PC-3 (cell line): ENCODE measurements at regions not wholly inside any gene's neighbourhood (a gene's known extent, or its start where the extent isn't known, plus 50 kb on each side); places are given as distances from the start of the nearest gene placed in this dataset.

Experiments used
- EZH2 ChIP-seq: fragments of 300-600 bp; sonication (generic); IDR thresholded peaks from one replicate; pipeline ENCODE4 v1.6.1; 2017; ENCODE audit warnings: antibody characterized with exemption, mild to moderate bottlenecking, low read length; ENCODE audit not compliant: unreplicated experiment
- TF ChIP-seq, protein P1 (sequence below): fragments of 300-600 bp; sonication (generic); conservative IDR thresholded peaks from 2 replicates; pipeline ENCODE4 v1.5.1; 2017; ENCODE audit warnings: antibody characterized with exemption, low read depth, mild to moderate bottlenecking, low read length

DNA sequence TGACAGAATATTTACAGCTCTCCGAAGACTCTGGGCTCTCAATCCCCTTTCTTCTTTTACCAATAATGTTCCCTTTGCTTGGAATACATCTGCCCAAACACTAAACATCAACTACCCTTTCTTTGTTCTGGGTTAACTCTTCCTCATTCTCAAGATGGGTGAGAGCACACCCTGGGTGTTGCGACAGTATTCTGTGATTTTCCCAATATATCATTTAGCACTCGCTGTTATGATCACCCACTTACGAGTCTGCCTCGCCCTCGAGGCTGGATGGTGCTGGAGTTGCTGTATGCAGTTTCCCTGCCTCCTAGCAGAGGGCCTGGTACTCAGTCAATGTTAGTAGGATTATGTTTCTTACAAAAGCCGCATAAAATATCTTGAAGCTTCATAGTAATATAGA is 93.2 kb downstream of the SOCS6 start:
- TF ChIP-seq, protein P1, sequence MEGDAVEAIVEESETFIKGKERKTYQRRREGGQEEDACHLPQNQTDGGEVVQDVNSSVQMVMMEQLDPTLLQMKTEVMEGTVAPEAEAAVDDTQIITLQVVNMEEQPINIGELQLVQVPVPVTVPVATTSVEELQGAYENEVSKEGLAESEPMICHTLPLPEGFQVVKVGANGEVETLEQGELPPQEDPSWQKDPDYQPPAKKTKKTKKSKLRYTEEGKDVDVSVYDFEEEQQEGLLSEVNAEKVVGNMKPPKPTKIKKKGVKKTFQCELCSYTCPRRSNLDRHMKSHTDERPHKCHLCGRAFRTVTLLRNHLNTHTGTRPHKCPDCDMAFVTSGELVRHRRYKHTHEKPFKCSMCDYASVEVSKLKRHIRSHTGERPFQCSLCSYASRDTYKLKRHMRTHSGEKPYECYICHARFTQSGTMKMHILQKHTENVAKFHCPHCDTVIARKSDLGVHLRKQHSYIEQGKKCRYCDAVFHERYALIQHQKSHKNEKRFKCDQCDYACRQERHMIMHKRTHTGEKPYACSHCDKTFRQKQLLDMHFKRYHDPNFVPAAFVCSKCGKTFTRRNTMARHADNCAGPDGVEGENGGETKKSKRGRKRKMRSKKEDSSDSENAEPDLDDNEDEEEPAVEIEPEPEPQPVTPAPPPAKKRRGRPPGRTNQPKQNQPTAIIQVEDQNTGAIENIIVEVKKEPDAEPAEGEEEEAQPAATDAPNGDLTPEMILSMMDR: no peak
- TF ChIP-seq EZH2: no peak
